Epithelial cell of proximal tubule (primary cell): ENCODE measurements at regions not wholly inside any gene's neighbourhood (a gene's known extent, or its start where the extent isn't known, plus 50 kb on each side); places are given as distances from the start of the nearest gene placed in this dataset.

Experiments
- DNase-seq: peaks from one replicate; pipeline ENCODE4 v3.0.0-alpha.2; 2011; ENCODE audit warnings: low read depth
- H3K4me3 ChIP-seq: 2 replicates; pipeline ENCODE4 v1.5.1; 2011; ENCODE audit warnings: low read depth, mild to moderate bottlenecking, low read length
- CTCF ChIP-seq: conservative IDR thresholded peaks from 2 replicates; pipeline ENCODE4 v1.5.1; 2012; ENCODE audit warnings: low read depth, mild to moderate bottlenecking, low read length

DNA sequence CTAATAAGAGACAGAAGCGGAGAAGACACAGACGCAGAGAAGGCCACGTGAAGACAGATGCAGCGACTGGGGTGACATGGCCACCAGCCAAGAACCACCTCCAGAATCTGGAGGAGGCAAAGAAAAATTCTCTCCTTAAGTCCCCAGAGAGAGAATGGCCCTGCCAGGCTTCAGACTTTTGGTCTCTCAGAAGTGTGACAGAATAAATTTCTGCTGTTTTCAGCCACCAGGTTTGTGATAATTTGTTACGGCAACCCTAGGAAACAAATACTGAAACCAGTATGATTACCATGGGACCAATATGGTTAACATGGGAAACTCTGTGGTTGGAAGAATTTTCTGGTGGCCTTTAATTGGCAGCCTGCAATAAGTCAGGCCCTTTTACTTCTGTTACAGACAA, 63.9 kb upstream of the DOCK9 start:
- TF ChIP-seq CTCF, result no peak
- H3K4me3 ChIP-seq, result no peak overlapping the region
- DNase-seq, result no peak

GRCh38 chr13:99042521-99043250, 64.8 kb upstream of the DOCK9 start:
- TF ChIP-seq CTCF, result no peak

GRCh38 chr13:99043831-99044231, 66.0 kb upstream of the DOCK9 start:
- H3K4me3 ChIP-seq, result no peak overlapping the region
- TF ChIP-seq CTCF, result no peak
- DNase-seq, result no peak

More at GRCh38 chr13:99042521-99043250, 64.8 kb upstream of the DOCK9 start:
- no peak for DNase-seq
- no peak overlapping the region for H3K4me3 ChIP-seq

GRCh38 chr13:99044764-99045163, 66.9 kb upstream of the DOCK9 start:
- DNase-seq, result no peak
- H3K4me3 ChIP-seq, result no peak overlapping the region
- no peak for TF ChIP-seq CTCF

DNA sequence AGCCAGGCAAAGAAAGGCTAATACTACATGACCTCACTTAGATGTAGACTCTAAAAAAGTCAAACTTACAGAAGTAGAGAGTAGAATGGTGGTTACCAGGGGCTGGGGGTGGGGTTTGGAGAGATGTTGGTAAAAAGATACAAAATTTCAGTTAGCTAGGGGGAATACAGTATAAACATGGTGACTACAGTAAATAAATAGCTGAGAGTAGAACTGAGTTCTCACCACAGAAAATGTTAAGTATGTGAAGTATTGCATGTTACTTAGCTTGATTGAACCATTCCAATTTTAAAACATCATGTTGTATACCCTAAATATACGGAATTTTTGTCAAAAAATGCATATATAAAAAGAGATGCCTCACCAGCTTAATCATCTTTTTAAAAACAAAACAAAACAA, 67.5 kb upstream of the DOCK9 start:
- DNase-seq, result no peak
- no peak overlapping the region for H3K4me3 ChIP-seq
- no peak for TF ChIP-seq CTCF

DNA sequence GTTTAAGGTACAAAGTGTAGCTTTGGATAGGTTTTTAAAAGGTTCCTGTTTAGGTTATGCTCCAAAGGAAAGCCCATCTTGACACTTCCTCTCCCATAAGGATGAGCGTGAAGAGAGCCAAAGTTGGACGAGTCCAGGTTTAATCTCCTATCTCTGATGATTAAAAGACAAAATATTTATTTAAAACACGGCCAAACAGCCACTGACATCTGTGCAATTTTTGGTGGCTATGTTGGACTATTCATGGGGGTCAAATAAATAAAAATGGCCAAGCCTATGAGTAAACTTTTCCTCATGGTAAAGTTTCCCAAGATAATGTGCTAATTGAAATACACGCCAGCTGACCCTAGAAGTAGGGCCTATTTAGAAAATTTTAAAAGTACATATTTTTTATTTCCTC, 69.0 kb upstream of the DOCK9 start:
- no peak overlapping the region for H3K4me3 ChIP-seq
- no peak for DNase-seq
- no peak for TF ChIP-seq CTCF

DNA sequence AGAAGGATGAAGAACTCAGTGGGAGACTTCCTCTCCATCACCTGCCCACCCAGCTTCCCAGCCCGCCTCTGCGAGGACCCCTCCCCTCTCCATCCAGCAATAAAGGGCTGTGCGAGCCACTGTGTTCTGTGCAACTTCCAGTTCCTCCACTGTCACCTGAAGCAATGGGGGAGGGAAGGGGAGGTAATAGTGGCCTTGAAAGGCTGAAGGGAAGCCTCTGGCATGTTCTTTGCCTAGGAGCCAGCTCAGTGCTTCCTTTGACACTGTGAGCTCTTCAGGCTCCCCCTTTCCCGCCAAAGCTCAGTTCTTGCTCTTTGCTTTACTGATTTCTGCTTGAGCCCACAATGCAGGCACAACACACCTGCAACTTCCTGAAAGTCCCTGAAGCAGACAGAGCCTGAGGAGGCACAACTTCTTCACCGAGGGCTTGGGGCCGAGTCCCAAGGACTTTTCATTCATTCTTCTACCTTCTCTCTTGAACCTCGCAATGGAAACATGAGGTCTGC, 73.2 kb upstream of the DOCK9 start:
- H3K4me3 ChIP-seq, result no peak overlapping the region
- no peak for TF ChIP-seq CTCF
- no peak for DNase-seq
